ENCODE measurements at regions not wholly inside any gene's neighbourhood (a gene's known extent, or its start where the extent isn't known, plus 50 kb on each side); places are given as distances from the start of the nearest gene placed in this dataset.

DNA sequence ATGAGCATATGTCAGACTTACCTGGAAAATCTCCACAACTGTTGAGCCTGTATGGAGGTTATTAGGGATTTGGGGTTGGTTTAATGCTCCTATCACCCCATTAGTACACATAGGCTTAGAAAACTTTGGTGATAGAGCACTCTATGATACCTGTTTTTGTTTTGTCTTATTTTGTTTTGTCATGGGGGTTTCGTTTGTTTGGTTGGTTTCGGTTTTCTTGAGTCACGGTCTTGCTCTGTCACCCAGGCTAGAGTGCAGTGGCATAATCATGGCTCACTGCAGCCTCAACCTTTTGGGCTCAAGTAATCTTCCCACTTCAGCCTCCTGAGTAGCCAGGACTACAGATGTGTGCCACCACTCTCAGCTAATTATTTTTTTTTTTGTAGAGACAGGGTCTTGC is 70.0 kb downstream of the MZT1 start:
- H4K20me1 ChIP-seq (ENCODE audit: low read length), result no peaks in the 10 kb centered on the region
- no peak for ATAC-seq
- POLR2A ChIA-PET (ENCODE audit: unreplicated experiment), result no interaction called here

DNA sequence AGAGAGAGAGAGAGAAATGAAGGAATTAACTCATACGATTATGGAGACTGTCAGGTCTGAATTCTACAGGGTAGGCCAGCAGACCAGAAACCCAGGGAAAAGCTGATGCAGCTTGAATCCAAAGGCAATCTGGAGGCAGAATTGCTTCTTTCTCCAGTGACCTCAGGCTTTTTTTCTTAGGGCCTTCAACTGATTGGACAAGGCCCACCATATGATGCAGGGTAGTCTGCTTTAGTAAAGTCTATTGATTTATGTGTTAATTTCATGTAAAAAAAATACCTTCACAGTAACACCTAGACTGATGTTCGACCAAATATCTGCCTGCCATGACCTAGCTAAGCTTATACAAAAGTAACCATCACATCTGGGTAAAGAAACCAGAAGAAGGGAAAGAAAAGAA is 71.1 kb downstream of the MZT1 start:
- ATAC-seq, result no peak
- Histone ChIP-seq H3K4me2 (ENCODE audit: low read length) (no peak overlapping the region), H3K4me1 (ENCODE audit: insufficient read depth, low read length) (peaks cover 7% of the 10 kb centered on the region), H3K9ac (ENCODE audit: low read length) (no peak overlapping the region), H3K9me3 (ENCODE audit: low read length) (no peaks in the 10 kb centered on the region), H3K4me3 (ENCODE audit: low read length) (no peak overlapping the region), H3K27me3 (ENCODE audit: low read length) (no peaks in the 10 kb centered on the region), H3K79me2 (ENCODE audit: low read length) (no peaks in the 10 kb centered on the region), H3K27ac (ENCODE audit: low read length) (no peak overlapping the region), H4K20me1 (ENCODE audit: low read length) (no peaks in the 10 kb centered on the region), H2AFZ (ENCODE audit: low read length) (no peak overlapping the region), H3F3A (ENCODE audit: low read length, unreplicated experiment) (no peaks in the 10 kb centered on the region), H3K9me2 (replicated peaks; ENCODE audit: low read length) (no peaks in the 10 kb centered on the region), H3K36me3 (ENCODE audit: low read depth, low read length) (no peaks in the 10 kb centered on the region)
- CTCF ChIA-PET, result interaction anchor here (0.6 kb wide), 1 partner anchor 63 kb away, joined by 3 read pairs; no protein-coding TSS in a partner anchor
- POLR2A ChIA-PET (ENCODE audit: unreplicated experiment), result no interaction called here
- no peak for DNase-seq
- TF ChIP-seq EZH2 (IDR thresholded peaks at IDR 0.05; ENCODE audit: low read length, unreplicated experiment), result no peak
- no peak for TF ChIP-seq EZH2phosphoT487 (IDR thresholded peaks at IDR 0.05; ENCODE audit: borderline replicate concordance, low read length)
- TF ChIP-seq, protein P1, sequence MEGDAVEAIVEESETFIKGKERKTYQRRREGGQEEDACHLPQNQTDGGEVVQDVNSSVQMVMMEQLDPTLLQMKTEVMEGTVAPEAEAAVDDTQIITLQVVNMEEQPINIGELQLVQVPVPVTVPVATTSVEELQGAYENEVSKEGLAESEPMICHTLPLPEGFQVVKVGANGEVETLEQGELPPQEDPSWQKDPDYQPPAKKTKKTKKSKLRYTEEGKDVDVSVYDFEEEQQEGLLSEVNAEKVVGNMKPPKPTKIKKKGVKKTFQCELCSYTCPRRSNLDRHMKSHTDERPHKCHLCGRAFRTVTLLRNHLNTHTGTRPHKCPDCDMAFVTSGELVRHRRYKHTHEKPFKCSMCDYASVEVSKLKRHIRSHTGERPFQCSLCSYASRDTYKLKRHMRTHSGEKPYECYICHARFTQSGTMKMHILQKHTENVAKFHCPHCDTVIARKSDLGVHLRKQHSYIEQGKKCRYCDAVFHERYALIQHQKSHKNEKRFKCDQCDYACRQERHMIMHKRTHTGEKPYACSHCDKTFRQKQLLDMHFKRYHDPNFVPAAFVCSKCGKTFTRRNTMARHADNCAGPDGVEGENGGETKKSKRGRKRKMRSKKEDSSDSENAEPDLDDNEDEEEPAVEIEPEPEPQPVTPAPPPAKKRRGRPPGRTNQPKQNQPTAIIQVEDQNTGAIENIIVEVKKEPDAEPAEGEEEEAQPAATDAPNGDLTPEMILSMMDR (conservative IDR thresholded peaks at IDR 0.05; ENCODE audit: low read depth, low read length), result no peak
- no TSS peak for BruUV-seq (replicated peaks)
- intact Hi-C loops (cut with micrococcal nuclease), result no loop called here

More for the DNA sequence above, 70.0 kb downstream of the MZT1 start:
- CTCF ChIA-PET, result no interaction called here
- no peak overlapping the region for H3K27ac ChIP-seq (ENCODE audit: low read length)
- TF ChIP-seq, protein P1 (conservative IDR thresholded peaks at IDR 0.05; ENCODE audit: low read depth, low read length), result no peak
- no peak for TF ChIP-seq EZH2 (IDR thresholded peaks at IDR 0.05; ENCODE audit: low read length, unreplicated experiment)
- no peak for TF ChIP-seq EZH2phosphoT487 (IDR thresholded peaks at IDR 0.05; ENCODE audit: borderline replicate concordance, low read length)
- intact Hi-C loops (cut with micrococcal nuclease), result no loop called here
- no peak overlapping the region for H3K4me2 ChIP-seq (ENCODE audit: low read length)
- H3K27me3 ChIP-seq (ENCODE audit: low read length), result no peaks in the 10 kb centered on the region
- DNase-seq, result no peak
- H3F3A ChIP-seq (ENCODE audit: low read length, unreplicated experiment), result no peaks in the 10 kb centered on the region
- H3K36me3 ChIP-seq (ENCODE audit: low read depth, low read length), result no peaks in the 10 kb centered on the region
- no peak overlapping the region for H3K9ac ChIP-seq (ENCODE audit: low read length)
- no peaks in the 10 kb centered on the region for H3K9me2 ChIP-seq (replicated peaks; ENCODE audit: low read length)
- no peak overlapping the region for H3K4me3 ChIP-seq (ENCODE audit: low read length)
- H3K79me2 ChIP-seq (ENCODE audit: low read length), result no peaks in the 10 kb centered on the region
- no peak overlapping the region for H2AFZ ChIP-seq (ENCODE audit: low read length)
- peaks cover 6% of the 10 kb centered on the region for H3K4me1 ChIP-seq (ENCODE audit: insufficient read depth, low read length)
- no TSS peak for BruUV-seq (replicated peaks)
- no peaks in the 10 kb centered on the region for H3K9me3 ChIP-seq (ENCODE audit: low read length)

DNA sequence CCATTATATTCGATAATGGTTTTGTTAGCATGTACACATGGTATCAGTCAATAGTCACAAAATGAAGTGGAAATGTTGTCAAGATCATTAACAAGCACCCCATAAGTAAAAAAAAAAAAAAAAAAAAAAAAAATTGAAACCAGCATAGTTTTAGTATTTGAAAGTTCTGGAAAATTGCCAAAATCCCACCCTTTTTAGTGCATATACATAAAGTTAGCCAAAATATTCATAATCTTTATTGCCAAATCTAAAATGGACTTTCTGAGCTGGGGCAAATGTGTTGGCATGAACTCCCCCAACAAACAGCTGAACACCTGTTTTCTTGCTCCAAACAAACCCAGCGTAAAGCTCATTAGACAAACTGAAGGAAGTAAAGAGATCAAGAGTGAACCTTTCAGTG is 73.9 kb downstream of the MZT1 start:
- no peak overlapping the region for H3K27ac ChIP-seq (ENCODE audit: low read length)
- DNase-seq, result no peak
- no peaks in the 10 kb centered on the region for H3K9me2 ChIP-seq (replicated peaks; ENCODE audit: low read length)
- H3K4me2 ChIP-seq (ENCODE audit: low read length), result no peak overlapping the region
- no peaks in the 10 kb centered on the region for H4K20me1 ChIP-seq (ENCODE audit: low read length)
- no peak for ATAC-seq
- ChIA-PET POLR2A (ENCODE audit: unreplicated experiment) (no interaction called here), CTCF (no interaction called here)
- H3K79me2 ChIP-seq (ENCODE audit: low read length), result no peaks in the 10 kb centered on the region
- no peak overlapping the region for H2AFZ ChIP-seq (ENCODE audit: low read length)
- H3K9me3 ChIP-seq (ENCODE audit: low read length), result no peaks in the 10 kb centered on the region
- intact Hi-C loops (cut with micrococcal nuclease), result no loop called here
- no peak overlapping the region for H3K4me3 ChIP-seq (ENCODE audit: low read length)
- H3K4me1 ChIP-seq (ENCODE audit: insufficient read depth, low read length), result peaks cover 11% of the 10 kb centered on the region
- no peak for TF ChIP-seq EZH2phosphoT487 (IDR thresholded peaks at IDR 0.05; ENCODE audit: borderline replicate concordance, low read length)
- TF ChIP-seq, protein P1 (conservative IDR thresholded peaks at IDR 0.05; ENCODE audit: low read depth, low read length), result no peak
- no peak for TF ChIP-seq EZH2 (IDR thresholded peaks at IDR 0.05; ENCODE audit: low read length, unreplicated experiment)
- no peaks in the 10 kb centered on the region for H3K36me3 ChIP-seq (ENCODE audit: low read depth, low read length)
- H3F3A ChIP-seq (ENCODE audit: low read length, unreplicated experiment), result no peaks in the 10 kb centered on the region
- H3K27me3 ChIP-seq (ENCODE audit: low read length), result no peaks in the 10 kb centered on the region
- H3K9ac ChIP-seq (ENCODE audit: low read length), result no peak overlapping the region
- no TSS peak for BruUV-seq (replicated peaks)
